Upper lobe of left lung (tissue), 4 donors: ENCODE measurements at regions not wholly inside any gene's neighbourhood (a gene's known extent, or its start where the extent isn't known, plus 50 kb on each side); places are given as distances from the start of the nearest gene placed in this dataset.

Experiments
- POLR2A ChIP-seq, 4 donors: fragments of 450-650 bp; IDR thresholded peaks; one replicate each; pipeline ENCODE4 v1.5.1; 2016 to 2017; ENCODE audit warnings: antibody characterized with exemption in 4 of 4, mild to moderate bottlenecking in 2 of 4
- TF ChIP-seq, protein P1 (sequence below), 6 experiments: fragments of 450-650 bp in 4 of 6; fragments of 200-600 bp in 2 of 6; sonication (generic) in 2 of 6; IDR thresholded peaks; one replicate each; pipeline ENCODE4 v1.5.1; 2016 to 2019; ENCODE audit warnings: antibody characterized with exemption in 6 of 6

DNA sequence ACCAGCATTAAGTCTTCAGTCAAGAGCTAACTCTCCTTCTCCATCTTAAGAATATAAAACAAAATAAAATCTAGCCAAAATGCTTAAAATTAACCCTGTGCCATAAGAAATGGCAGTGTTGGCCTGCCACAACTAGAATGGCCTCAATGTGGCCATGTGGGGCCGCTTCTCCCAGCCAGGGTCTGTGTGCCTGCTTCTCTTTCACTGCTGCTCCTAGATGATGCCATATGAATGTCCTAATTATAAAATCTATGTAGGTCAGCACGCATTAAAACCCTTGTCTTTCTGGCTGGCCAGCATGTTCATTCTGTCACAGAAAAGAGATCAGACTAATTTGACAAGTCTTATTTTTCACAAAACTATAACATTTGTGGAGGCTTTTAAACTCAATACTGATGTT lies 102.6 kb downstream of the C6orf118 start:
- TF ChIP-seq, protein P1, sequence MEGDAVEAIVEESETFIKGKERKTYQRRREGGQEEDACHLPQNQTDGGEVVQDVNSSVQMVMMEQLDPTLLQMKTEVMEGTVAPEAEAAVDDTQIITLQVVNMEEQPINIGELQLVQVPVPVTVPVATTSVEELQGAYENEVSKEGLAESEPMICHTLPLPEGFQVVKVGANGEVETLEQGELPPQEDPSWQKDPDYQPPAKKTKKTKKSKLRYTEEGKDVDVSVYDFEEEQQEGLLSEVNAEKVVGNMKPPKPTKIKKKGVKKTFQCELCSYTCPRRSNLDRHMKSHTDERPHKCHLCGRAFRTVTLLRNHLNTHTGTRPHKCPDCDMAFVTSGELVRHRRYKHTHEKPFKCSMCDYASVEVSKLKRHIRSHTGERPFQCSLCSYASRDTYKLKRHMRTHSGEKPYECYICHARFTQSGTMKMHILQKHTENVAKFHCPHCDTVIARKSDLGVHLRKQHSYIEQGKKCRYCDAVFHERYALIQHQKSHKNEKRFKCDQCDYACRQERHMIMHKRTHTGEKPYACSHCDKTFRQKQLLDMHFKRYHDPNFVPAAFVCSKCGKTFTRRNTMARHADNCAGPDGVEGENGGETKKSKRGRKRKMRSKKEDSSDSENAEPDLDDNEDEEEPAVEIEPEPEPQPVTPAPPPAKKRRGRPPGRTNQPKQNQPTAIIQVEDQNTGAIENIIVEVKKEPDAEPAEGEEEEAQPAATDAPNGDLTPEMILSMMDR (IDR thresholded peaks at IDR 0.05), result no peak
- no peak for TF ChIP-seq POLR2A (IDR thresholded peaks at IDR 0.05)
